ENCODE measurements at regions not wholly inside any gene's neighbourhood (a gene's known extent, or its start where the extent isn't known, plus 50 kb on each side); places are given as distances from the start of the nearest gene placed in this dataset.
"Not testable (repeated sequence)": the region's sequence is repeated elsewhere in the genome, so short reads cannot be mapped to it uniquely, and the experiment has no call there.

DNA sequence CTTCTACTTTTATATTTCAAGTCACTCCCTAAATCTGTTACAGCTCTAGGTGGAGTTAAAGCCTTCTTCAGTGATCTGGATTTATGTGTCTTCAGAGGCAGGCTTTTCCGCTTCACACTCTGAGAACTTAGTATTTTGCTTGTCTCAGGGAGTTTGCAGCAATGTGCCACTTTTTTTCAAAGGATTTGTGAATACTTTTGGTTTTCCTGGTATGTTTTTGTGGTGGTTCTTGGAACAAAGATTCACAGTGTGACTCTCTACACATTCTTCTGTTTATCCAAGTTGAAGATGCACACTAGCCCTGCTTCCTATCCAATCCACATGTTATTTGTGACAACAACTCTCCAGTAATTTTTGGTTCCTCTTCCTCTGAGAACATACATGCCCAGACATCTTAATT lies 1253.7 kb downstream of the TECRL start:
- DNase-seq (ENCODE audit: insufficient read length, low spot score) (no peak), FAIRE-seq (no peak)

DNA sequence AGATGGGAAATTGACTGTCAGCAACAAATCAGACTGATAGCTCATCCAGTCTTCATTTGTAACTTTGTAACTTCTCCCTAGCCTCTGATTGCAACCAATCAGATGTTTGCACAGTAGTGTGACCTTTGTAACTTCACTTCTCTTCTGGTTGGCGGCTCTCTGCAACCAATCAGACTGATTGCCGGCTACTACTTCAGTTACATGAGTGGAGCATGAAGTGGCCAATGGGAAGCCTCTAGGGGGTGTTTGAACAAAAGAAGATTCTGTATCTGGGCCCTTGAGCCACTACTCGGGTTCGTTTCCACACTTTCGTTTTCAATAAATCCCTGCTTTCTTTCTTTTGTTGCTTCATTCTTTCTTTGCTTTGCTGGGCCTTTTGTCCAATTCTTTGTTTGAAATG lies 1285.8 kb downstream of the TECRL start:
- no peak for FAIRE-seq

More for the DNA sequence above, 1253.7 kb downstream of the TECRL start:
- TF ChIP-seq POLR2A (IDR thresholded peaks at IDR 0.05; ENCODE audit: low read depth, low read length) = no peak
- TF ChIP-seq PAX5 (IDR thresholded peaks at IDR 0.05; ENCODE audit: insufficient read depth, low read length, severe bottlenecking) = no peak
- no peak for TF ChIP-seq POLR2AphosphoS5 (IDR thresholded peaks at IDR 0.05; ENCODE audit: low read depth, low read length)
- no peak for TF ChIP-seq POU2F2 (IDR thresholded peaks at IDR 0.05; ENCODE audit: low read depth, low read length)
- TF ChIP-seq TAF1 (IDR thresholded peaks at IDR 0.05; ENCODE audit: low read depth, low read length) = no peak
- TF ChIP-seq SPI1 (IDR thresholded peaks at IDR 0.05; ENCODE audit: low read depth, low read length) = no peak

DNA sequence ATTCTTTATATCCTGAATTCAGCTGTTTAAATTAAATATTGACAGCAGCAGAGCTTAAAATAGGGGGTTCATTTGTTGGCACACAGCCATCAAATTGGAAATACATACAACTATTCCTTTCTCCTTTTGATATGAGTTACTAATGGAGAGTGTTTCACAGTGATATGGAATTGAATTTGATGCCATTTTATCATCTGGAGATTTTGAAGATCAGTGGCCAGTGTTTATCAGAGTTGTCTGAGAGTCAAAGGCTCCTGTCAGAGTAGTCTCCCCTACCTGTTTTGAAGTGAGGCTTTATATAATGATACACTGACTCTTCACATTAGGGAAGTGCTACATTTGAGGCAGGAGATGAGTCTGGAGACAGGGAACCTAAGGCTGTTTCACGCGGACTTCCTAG lies 1286.3 kb downstream of the TECRL start:
- DNase-seq (ENCODE audit: insufficient read length, low spot score) (no peak), FAIRE-seq (no peak)
- TF ChIP-seq SPI1 (IDR thresholded peaks at IDR 0.05; ENCODE audit: low read depth, low read length) (no peak), POU2F2 (IDR thresholded peaks at IDR 0.05; ENCODE audit: low read depth, low read length) (no peak), POLR2AphosphoS5 (IDR thresholded peaks at IDR 0.05; ENCODE audit: low read depth, low read length) (no peak), TAF1 (IDR thresholded peaks at IDR 0.05; ENCODE audit: low read depth, low read length) (no peak)

More for the DNA sequence above, 1285.8 kb downstream of the TECRL start:
- TF ChIP-seq POLR2AphosphoS5 (IDR thresholded peaks at IDR 0.05; ENCODE audit: low read depth, low read length) (no peak), SPI1 (IDR thresholded peaks at IDR 0.05; ENCODE audit: low read depth, low read length) (no peak), POLR2A (IDR thresholded peaks at IDR 0.05; ENCODE audit: low read depth, low read length) (no peak), PAX5 (IDR thresholded peaks at IDR 0.05; ENCODE audit: insufficient read depth, low read length, severe bottlenecking) (no peak), TAF1 (IDR thresholded peaks at IDR 0.05; ENCODE audit: low read depth, low read length) (no peak), POU2F2 (IDR thresholded peaks at IDR 0.05; ENCODE audit: low read depth, low read length) (no peak)
- DNase-seq (ENCODE audit: insufficient read length, low spot score) = no peak

DNA sequence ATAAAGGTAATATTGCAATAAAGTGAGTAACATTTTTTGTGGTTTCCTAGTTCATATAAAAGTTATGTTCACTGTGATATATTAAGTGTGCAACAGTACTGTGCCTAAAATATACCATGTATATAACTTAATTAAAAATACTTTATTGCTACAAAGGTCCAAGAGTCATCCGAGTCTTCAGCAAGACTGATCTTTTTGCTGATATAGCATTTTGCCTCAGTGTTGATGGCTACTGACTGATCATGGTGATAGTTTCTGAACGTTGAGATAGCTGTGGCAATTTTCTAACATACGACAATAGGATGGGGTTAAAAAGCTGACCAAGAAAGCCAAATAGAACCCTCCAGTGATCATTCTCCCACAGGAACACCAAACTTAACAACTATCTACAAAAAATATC lies 1302.7 kb downstream of the TECRL start:
- no peak for FAIRE-seq
- TF ChIP-seq POLR2A (IDR thresholded peaks at IDR 0.05; ENCODE audit: low read depth, low read length) (no peak), POU2F2 (IDR thresholded peaks at IDR 0.05; ENCODE audit: low read depth, low read length) (no peak), SPI1 (IDR thresholded peaks at IDR 0.05; ENCODE audit: low read depth, low read length) (no peak), POLR2AphosphoS5 (IDR thresholded peaks at IDR 0.05; ENCODE audit: low read depth, low read length) (no peak), PAX5 (IDR thresholded peaks at IDR 0.05; ENCODE audit: insufficient read depth, low read length, severe bottlenecking) (no peak), TAF1 (IDR thresholded peaks at IDR 0.05; ENCODE audit: low read depth, low read length) (no peak)
- no peak for DNase-seq (ENCODE audit: insufficient read length, low spot score)

DNA sequence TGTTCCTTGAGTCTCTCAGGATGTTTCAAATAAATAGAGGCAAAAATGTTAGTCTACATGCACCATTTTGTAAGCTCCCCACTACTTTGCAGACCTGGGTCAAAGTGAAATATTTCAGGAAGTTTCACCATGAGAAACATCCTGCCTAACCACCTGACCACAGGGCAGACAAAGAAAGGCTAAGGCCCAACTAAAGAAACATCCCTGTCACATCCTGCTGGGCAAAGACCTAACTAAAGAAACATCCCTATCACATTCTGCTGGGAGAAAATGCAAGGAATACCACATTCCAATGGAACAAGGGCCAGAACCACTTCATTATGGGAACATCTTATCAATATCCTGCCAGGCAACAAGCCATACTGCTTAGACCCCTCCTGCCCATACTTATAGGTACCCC lies 1303.4 kb downstream of the TECRL start:
- no peak for TF ChIP-seq POU2F2 (IDR thresholded peaks at IDR 0.05; ENCODE audit: low read depth, low read length)
- no peak for TF ChIP-seq PAX5 (IDR thresholded peaks at IDR 0.05; ENCODE audit: insufficient read depth, low read length, severe bottlenecking)
- TF ChIP-seq POLR2AphosphoS5 (IDR thresholded peaks at IDR 0.05; ENCODE audit: low read depth, low read length) = no peak
- TF ChIP-seq POLR2A (IDR thresholded peaks at IDR 0.05; ENCODE audit: low read depth, low read length) = no peak
- TF ChIP-seq SPI1 (IDR thresholded peaks at IDR 0.05; ENCODE audit: low read depth, low read length) = no peak
- no peak for TF ChIP-seq TAF1 (IDR thresholded peaks at IDR 0.05; ENCODE audit: low read depth, low read length)
- FAIRE-seq (no peak), DNase-seq (ENCODE audit: insufficient read length, low spot score) (no peak)

DNA sequence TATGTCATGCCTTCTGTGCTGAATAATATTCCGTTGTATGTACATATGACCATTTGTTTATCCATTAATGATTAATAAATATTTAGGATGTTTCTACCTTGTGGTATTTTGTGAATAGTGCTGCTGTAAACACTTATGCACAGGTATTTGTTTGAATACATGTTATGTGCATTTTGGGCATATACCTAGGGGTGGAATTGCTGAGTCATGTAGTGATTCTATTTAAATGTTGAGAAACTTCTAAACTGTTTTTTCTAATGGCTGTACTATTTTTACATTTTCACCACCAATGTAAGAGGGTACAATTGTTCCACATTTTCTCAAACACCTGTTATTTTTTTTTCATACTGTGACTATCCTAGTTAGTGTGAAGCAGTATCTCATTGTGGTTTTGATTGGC lies 1318.6 kb downstream of the TECRL start:
- DNase-seq (ENCODE audit: insufficient read length, low spot score) = no peak
- FAIRE-seq = no peak
- TF ChIP-seq SPI1 (IDR thresholded peaks at IDR 0.05; ENCODE audit: low read depth, low read length) (no peak), POU2F2 (IDR thresholded peaks at IDR 0.05; ENCODE audit: low read depth, low read length) (no peak), POLR2AphosphoS5 (IDR thresholded peaks at IDR 0.05; ENCODE audit: low read depth, low read length) (no peak), PAX5 (IDR thresholded peaks at IDR 0.05; ENCODE audit: insufficient read depth, low read length, severe bottlenecking) (no peak), POLR2A (IDR thresholded peaks at IDR 0.05; ENCODE audit: low read depth, low read length) (no peak), TAF1 (IDR thresholded peaks at IDR 0.05; ENCODE audit: low read depth, low read length) (no peak)

DNA sequence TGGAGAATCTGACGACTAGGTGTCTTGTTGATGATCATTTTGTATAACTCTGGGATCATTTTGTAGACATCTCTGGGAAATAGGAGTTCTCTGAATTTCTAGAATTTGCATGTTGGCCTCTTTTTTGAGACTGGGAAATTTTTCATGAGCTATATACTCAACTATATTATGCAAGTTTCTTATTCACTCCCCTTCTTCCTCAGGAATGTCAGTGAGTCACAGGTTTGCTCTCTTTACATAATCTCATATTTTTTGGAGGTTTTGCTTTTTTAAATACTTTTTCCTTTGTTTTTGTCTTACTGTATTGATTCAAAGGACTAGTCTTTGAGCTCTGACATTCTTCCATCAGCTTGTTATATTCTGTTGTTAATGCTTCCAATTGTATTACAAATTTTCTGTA lies 1324.2 kb downstream of the TECRL start:
- TF ChIP-seq TAF1 (IDR thresholded peaks at IDR 0.05; ENCODE audit: low read depth, low read length) = no peak
- FAIRE-seq (no peak), DNase-seq (ENCODE audit: insufficient read length, low spot score) (no peak)

DNA sequence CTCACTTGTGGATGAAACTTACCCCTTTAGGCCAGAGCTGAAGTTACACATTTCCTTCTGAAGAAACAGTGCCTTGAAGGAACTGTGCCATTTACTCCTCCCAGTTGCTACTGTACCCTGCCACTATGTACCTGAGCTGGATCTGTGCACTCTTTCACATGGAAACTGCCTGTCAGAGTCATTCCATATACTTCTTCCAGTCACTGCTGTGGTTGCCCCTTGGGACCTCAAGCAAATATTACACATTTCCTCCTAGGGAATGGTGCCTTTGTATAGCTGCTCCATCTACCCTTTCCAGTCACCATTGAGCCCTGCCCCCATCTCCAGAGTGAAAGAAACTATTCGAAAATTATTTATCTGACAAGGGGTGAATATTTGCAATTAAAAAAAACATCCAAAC lies 1328.3 kb downstream of the TECRL start:
- TF ChIP-seq SPI1 (IDR thresholded peaks at IDR 0.05; ENCODE audit: low read depth, low read length) (no peak), POLR2A (IDR thresholded peaks at IDR 0.05; ENCODE audit: low read depth, low read length) (no peak), TAF1 (IDR thresholded peaks at IDR 0.05; ENCODE audit: low read depth, low read length) (no peak), PAX5 (IDR thresholded peaks at IDR 0.05; ENCODE audit: insufficient read depth, low read length, severe bottlenecking) (no peak), POU2F2 (IDR thresholded peaks at IDR 0.05; ENCODE audit: low read depth, low read length) (no peak), POLR2AphosphoS5 (IDR thresholded peaks at IDR 0.05; ENCODE audit: low read depth, low read length) (no peak)
- FAIRE-seq = no peak
- DNase-seq (ENCODE audit: insufficient read length, low spot score) = no peak

DNA sequence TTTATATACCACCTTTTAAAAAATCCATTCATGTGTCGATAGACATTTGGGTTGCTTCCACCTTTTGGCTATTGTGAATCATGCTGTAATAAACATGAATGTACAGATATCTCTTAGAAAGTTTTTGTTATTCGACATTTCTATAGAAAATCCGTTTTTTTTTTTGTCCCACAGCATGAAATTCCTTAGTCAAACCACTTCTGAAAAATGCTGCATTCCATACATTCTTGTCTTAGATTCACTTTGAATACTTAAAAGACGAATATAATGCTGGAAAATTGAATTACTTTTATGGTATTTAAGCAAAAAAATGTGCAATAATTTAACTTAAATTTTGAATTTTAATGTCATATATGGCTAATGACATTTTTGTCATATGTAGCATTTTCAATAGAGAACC lies 1345.5 kb downstream of the TECRL start:
- FAIRE-seq (no peak), DNase-seq (ENCODE audit: insufficient read length, low spot score) (no peak)
- TF ChIP-seq TAF1 (IDR thresholded peaks at IDR 0.05; ENCODE audit: low read depth, low read length) = no peak
- TF ChIP-seq POLR2A (IDR thresholded peaks at IDR 0.05; ENCODE audit: low read depth, low read length) = no peak
- no peak for TF ChIP-seq POU2F2 (IDR thresholded peaks at IDR 0.05; ENCODE audit: low read depth, low read length)
- no peak for TF ChIP-seq PAX5 (IDR thresholded peaks at IDR 0.05; ENCODE audit: insufficient read depth, low read length, severe bottlenecking)
- TF ChIP-seq SPI1 (IDR thresholded peaks at IDR 0.05; ENCODE audit: low read depth, low read length) = no peak
- no peak for TF ChIP-seq POLR2AphosphoS5 (IDR thresholded peaks at IDR 0.05; ENCODE audit: low read depth, low read length)

DNA sequence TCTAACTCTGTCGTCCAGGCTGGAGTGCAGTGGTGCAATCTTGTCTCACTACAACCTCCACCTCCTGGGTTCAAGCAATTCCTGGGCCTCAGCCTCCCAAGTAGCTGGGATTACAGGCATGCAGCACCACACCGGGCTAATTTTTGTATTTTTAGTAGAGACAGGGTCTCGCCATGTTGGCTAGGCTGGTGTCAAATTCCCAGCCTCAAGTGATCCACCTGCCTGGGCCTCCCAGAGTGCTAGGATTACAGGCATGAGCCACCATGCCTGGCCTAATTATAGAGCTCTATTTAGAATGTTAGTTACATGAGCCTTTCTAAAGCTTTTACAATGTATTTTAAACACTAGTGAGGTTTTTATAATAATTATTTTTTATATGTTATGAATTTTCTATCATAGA lies 1346.4 kb downstream of the TECRL start:
- DNase-seq (ENCODE audit: insufficient read length, low spot score); FAIRE-seq: not testable (repeated sequence)

DNA sequence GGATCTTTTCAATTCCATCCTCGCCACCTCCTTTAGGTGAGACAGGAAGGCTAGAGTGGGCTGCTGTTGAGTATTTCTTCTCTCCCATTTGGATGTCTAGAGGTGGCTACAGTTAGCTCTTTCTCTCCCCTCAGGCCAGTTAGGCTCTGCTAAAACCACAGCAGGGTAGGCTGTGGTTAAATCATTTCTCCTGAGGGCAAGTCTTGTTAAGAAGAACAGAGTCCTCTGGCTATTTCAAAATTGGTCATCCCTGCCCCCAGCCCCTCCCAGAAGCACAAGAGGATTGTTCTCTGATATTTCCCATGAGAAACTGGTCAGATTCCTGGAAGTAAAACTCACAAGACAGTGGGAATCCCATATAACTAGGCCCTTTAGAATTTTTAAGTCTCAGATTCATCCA lies 1359.5 kb downstream of the TECRL start:
- FAIRE-seq (no peak), DNase-seq (ENCODE audit: insufficient read length, low spot score) (no peak)
- TF ChIP-seq PAX5 (IDR thresholded peaks at IDR 0.05; ENCODE audit: insufficient read depth, low read length, severe bottlenecking) = no peak
- no peak for TF ChIP-seq SPI1 (IDR thresholded peaks at IDR 0.05; ENCODE audit: low read depth, low read length)
- TF ChIP-seq POLR2AphosphoS5 (IDR thresholded peaks at IDR 0.05; ENCODE audit: low read depth, low read length) = no peak
- no peak for TF ChIP-seq TAF1 (IDR thresholded peaks at IDR 0.05; ENCODE audit: low read depth, low read length)
- no peak for TF ChIP-seq POU2F2 (IDR thresholded peaks at IDR 0.05; ENCODE audit: low read depth, low read length)
- TF ChIP-seq POLR2A (IDR thresholded peaks at IDR 0.05; ENCODE audit: low read depth, low read length) = no peak
